ENCODE measurements at regions not wholly inside any gene's neighbourhood (a gene's known extent, or its start where the extent isn't known, plus 50 kb on each side); places are given as distances from the start of the nearest gene placed in this dataset.

GRCh38 chr13:74969419-74969818 is 512.5 kb downstream of the TBC1D4 start:
- Histone ChIP-seq H3K36me3 (no peaks in the 10 kb centered on the region), H3K4me1 (peaks cover 4% of the 10 kb centered on the region), H3K27me3 (no peaks in the 10 kb centered on the region), H3K9ac (no peak overlapping the region), H3K79me2 (ENCODE audit: low read depth) (no peaks in the 10 kb centered on the region), H3F3A (ENCODE audit: low read depth) (no peaks in the 10 kb centered on the region), H3K4me3 (no peak overlapping the region), H4K20me1 (ENCODE audit: low read depth) (no peaks in the 10 kb centered on the region), H3K27ac (no peak overlapping the region), H2AFZ (replicated peaks) (no peak overlapping the region), H3K9me3 (ENCODE audit: low read depth) (no peaks in the 10 kb centered on the region), H3K4me2 (no peak overlapping the region)
- TF ChIP-seq EZH2 (IDR thresholded peaks at IDR 0.05) (no peak), CTCF (IDR thresholded peaks at IDR 0.05) (no peak), EZH2phosphoT487 (IDR thresholded peaks at IDR 0.05) (no peak)
- Mint-ChIP-seq H3K4me1 (peaks cover 34% of the 10 kb centered on the region), H3K27ac (peak overlapping the region; percentile 47), H3K27me3 (ENCODE audit: insufficient read depth, low read depth) (no peaks in the 10 kb centered on the region), H3K4me3 (no peak overlapping the region), H3K36me3 (no peaks in the 10 kb centered on the region), H3K9me3 (no peaks in the 10 kb centered on the region)
- DNase-seq (ENCODE audit: low spot score) = no peak

GRCh38 chr13:74966814-74967424 is 515.0 kb downstream of the TBC1D4 start:
- peaks cover 31% of the 10 kb centered on the region for H3K4me1 Mint-ChIP-seq
- Histone ChIP-seq H3K4me2 (no peak overlapping the region), H3K79me2 (ENCODE audit: low read depth) (no peaks in the 10 kb centered on the region), H3K27me3 (no peaks in the 10 kb centered on the region), H3F3A (ENCODE audit: low read depth) (no peaks in the 10 kb centered on the region), H3K36me3 (no peaks in the 10 kb centered on the region), H3K4me3 (no peak overlapping the region), H3K27ac (no peak overlapping the region), H2AFZ (replicated peaks) (peak overlapping the region; percentile 37), H4K20me1 (ENCODE audit: low read depth) (no peaks in the 10 kb centered on the region), H3K4me1 (no peaks in the 10 kb centered on the region), H3K9ac (no peak overlapping the region), H3K9me3 (ENCODE audit: low read depth) (no peaks in the 10 kb centered on the region)
- peak; percentile 41 for DNase-seq (ENCODE audit: low spot score)
- peaks cover 17% of the 10 kb centered on the region for H3K9me3 Mint-ChIP-seq
- H3K27me3 Mint-ChIP-seq (ENCODE audit: insufficient read depth, low read depth) = no peaks in the 10 kb centered on the region
- peak overlapping the region; percentile 83 for H3K27ac Mint-ChIP-seq
- no peak overlapping the region for H3K4me3 Mint-ChIP-seq
- no peak for TF ChIP-seq EZH2 (IDR thresholded peaks at IDR 0.05)
- no peak for TF ChIP-seq EZH2phosphoT487 (IDR thresholded peaks at IDR 0.05)
- TF ChIP-seq CTCF (IDR thresholded peaks at IDR 0.05) = no peak
- peaks cover 7% of the 10 kb centered on the region for H3K36me3 Mint-ChIP-seq

GRCh38 chr13:74966275-74966674 is 515.7 kb downstream of the TBC1D4 start:
- no peaks in the 10 kb centered on the region for H3F3A ChIP-seq (ENCODE audit: low read depth)
- no peak overlapping the region for H3K4me2 ChIP-seq
- peaks cover 23% of the 10 kb centered on the region for H3K9me3 Mint-ChIP-seq
- no peak overlapping the region for H3K27ac ChIP-seq
- no peak overlapping the region for H3K4me3 Mint-ChIP-seq
- H3K27me3 ChIP-seq = no peaks in the 10 kb centered on the region
- DNase-seq (ENCODE audit: low spot score) = no peak
- no peak overlapping the region for H3K9ac ChIP-seq
- no peak overlapping the region for H2AFZ ChIP-seq (replicated peaks)
- H3K79me2 ChIP-seq (ENCODE audit: low read depth) = no peaks in the 10 kb centered on the region
- H3K27ac Mint-ChIP-seq = peak overlapping the region; percentile 83
- no peaks in the 10 kb centered on the region for H4K20me1 ChIP-seq (ENCODE audit: low read depth)
- no peaks in the 10 kb centered on the region for H3K27me3 Mint-ChIP-seq (ENCODE audit: insufficient read depth, low read depth)
- H3K4me1 Mint-ChIP-seq = peaks cover 31% of the 10 kb centered on the region
- no peak overlapping the region for H3K4me3 ChIP-seq
- no peak for TF ChIP-seq EZH2 (IDR thresholded peaks at IDR 0.05)
- TF ChIP-seq EZH2phosphoT487 (IDR thresholded peaks at IDR 0.05) = no peak
- no peak for TF ChIP-seq CTCF (IDR thresholded peaks at IDR 0.05)
- H3K9me3 ChIP-seq (ENCODE audit: low read depth) = no peaks in the 10 kb centered on the region
- peaks cover 7% of the 10 kb centered on the region for H3K36me3 Mint-ChIP-seq
- no peaks in the 10 kb centered on the region for H3K4me1 ChIP-seq
- H3K36me3 ChIP-seq = no peaks in the 10 kb centered on the region

Data from neural progenitor cell (in vitro differentiated cells).